GM12878 (cell line): ENCODE measurements at regions not wholly inside any gene's neighbourhood (a gene's known extent, or its start where the extent isn't known, plus 50 kb on each side); places are given as distances from the start of the nearest gene placed in this dataset.
A peak's percentile ranks its signal among the peaks of the same experiment; 100 is the strongest.

Source experiments
- ATAC-seq: fragments of 200-7000 bp; cut with Tn5 transposase; 3 replicates; pipeline ENCODE4 v1.9.1; 2020; ENCODE audit warnings: mild to moderate bottlenecking, moderate library complexity
- BruUV-seq: library from RNA; stranded (reverse); fragments of 400-500 nt; replicated peaks from 2 replicates; lab custom pipeline; 2021; lab: Mats Ljungman, UMichigan
- CTCF ChIA-PET: fragments of 300-600 bp; sonication (Branson Sonifier 250); formaldehyde crosslinking; extraction: SDS; loops from one replicate; lab custom pipeline; 2021; ENCODE audit warnings: inconsistent platforms; lab: Yijun Ruan, JAX
- POLR2A ChIA-PET: fragments of 350-600 bp; formaldehyde crosslinking; extraction: SDS; loops from one replicate; lab custom pipeline; 2021; ENCODE audit warnings: inconsistent platforms; lab: Charles Lee
- RAD21 ChIA-PET: fragments of 300-600 bp; sonication (Branson Sonifier 250); formaldehyde crosslinking; loops from one replicate; lab custom pipeline; 2023; ENCODE audit warnings: antibody characterized with exemption; ENCODE audit not compliant: unreplicated experiment; lab: Charles Lee
- SMC1A ChIA-PET: fragments of 300-600 bp; sonication (Branson Sonifier 250); formaldehyde crosslinking; loops from one replicate; lab custom pipeline; 2023; ENCODE audit not compliant: unreplicated experiment, uncharacterized antibody; lab: Charles Lee
- DNase-seq: peaks from one replicate; pipeline ENCODE4 v3.0.0-alpha.2; 2011; ENCODE audit warnings: low read depth, low spot score
- FAIRE-seq: peaks from 3 replicates; lab custom pipeline; 2011; peaks lifted over from hg19 to GRCh38; lab: Jason Lieb, UNC
- H2AFZ ChIP-seq: 2 replicates; pipeline ENCODE4 v1.6.0; 2011; ENCODE audit warnings: low read depth, low read length, control low read depth; ENCODE audit not compliant: control insufficient read depth
- H3K27ac ChIP-seq: 2 replicates; pipeline ENCODE4 v1.5.1; 2011; ENCODE audit warnings: control low read depth; ENCODE audit not compliant: control insufficient read depth, insufficient read depth
- H3K27me3 ChIP-seq, 2 experiments: replicated peaks in 1 of 2; 2 replicates each; pipeline versions ENCODE4 v1.6.0 to v1.6.1; 2011; ENCODE audit warnings: low read length in 1 of 2; ENCODE audit not compliant: control insufficient read depth in 2 of 2, insufficient read depth in 2 of 2
- H3K36me3 ChIP-seq, 2 experiments: 2 replicates each; pipeline ENCODE4 v1.5.1; 2011; ENCODE audit warnings: low read length in 1 of 2; ENCODE audit not compliant: control insufficient read depth in 2 of 2, insufficient read depth in 2 of 2
- H3K4me1 ChIP-seq: 2 replicates; pipeline ENCODE4 v1.6.1; 2011; ENCODE audit warnings: mild to moderate bottlenecking, low read length, moderate library complexity, mixed read lengths; ENCODE audit not compliant: control insufficient read depth, insufficient read depth
- H3K4me2 ChIP-seq: 2 replicates; pipeline ENCODE4 v1.6.0; 2011; ENCODE audit warnings: control low read depth; ENCODE audit not compliant: control insufficient read depth, insufficient read depth
- H3K4me3 ChIP-seq: fragments of 200-600 bp; sonication (generic); 2 replicates; pipeline ENCODE4 v1.5.1; 2016
- H3K79me2 ChIP-seq: 2 replicates; pipeline ENCODE4 v1.6.0; 2011; ENCODE audit warnings: low read length; ENCODE audit not compliant: control insufficient read depth, insufficient read depth
- H3K9ac ChIP-seq: 2 replicates; pipeline ENCODE4 v1.8.0; 2011; ENCODE audit warnings: low read length, control low read depth, mixed read lengths; ENCODE audit not compliant: control insufficient read depth, insufficient read depth
- H3K9me3 ChIP-seq: replicated peaks from 3 replicates; pipeline ENCODE4 v1.5.1; 2011; ENCODE audit warnings: mild to moderate bottlenecking, low read length; ENCODE audit not compliant: control insufficient read depth, insufficient read depth
- H4K20me1 ChIP-seq: 2 replicates; pipeline ENCODE4 v1.6.0; 2011; ENCODE audit not compliant: control insufficient read depth, insufficient read depth
- BRCA1 ChIP-seq: IDR thresholded peaks from 2 replicates; pipeline ENCODE4 v1.6.1; 2011; ENCODE audit warnings: low read depth, low read length, improper control_type of control experiment
- CHD2 ChIP-seq: IDR thresholded peaks from 2 replicates; pipeline ENCODE4 v1.6.1; 2011; ENCODE audit warnings: low read depth, low read length, improper control_type of control experiment, borderline replicate concordance
- RBBP5 ChIP-seq: fragments of 200-600 bp; sonication (generic); conservative IDR thresholded peaks from 2 replicates; pipeline ENCODE4 v1.6.1; 2016
- WGBS: methylation state at CpG from one replicate; pipeline ENCODE4 v1.1.6; 2016; ENCODE audit warnings: low lambda C conversion rate; ENCODE audit not compliant: insufficient replicate concordance, insufficient coverage; ENCODE audit errors: missing lambda C conversion rate; 5-methylcytosine and 5-hydroxymethylcytosine counted together
- in situ Hi-C: fragments of 300-500 bp; cut with MboI; formaldehyde crosslinking; loops from 9 replicates; pipeline ENCODE4 v1.14.3; 2018; ENCODE audit warnings: mixed read lengths
- intact Hi-C: fragments of 100-400 bp; cut with micrococcal nuclease; formaldehyde crosslinking; loops from one replicate; pipeline ENCODE4 v1.14.2; 2022; ENCODE audit not compliant: unreplicated experiment
- TF ChIP-seq, protein P1 (sequence below): IDR thresholded peaks from 2 replicates; pipeline ENCODE4 v1.6.1; 2011; ENCODE audit warnings: borderline replicate concordance, low read depth, mild to moderate bottlenecking, moderate library complexity, low read length; ENCODE audit not compliant: insufficient read depth, poor library complexity, severe bottlenecking

DNA sequence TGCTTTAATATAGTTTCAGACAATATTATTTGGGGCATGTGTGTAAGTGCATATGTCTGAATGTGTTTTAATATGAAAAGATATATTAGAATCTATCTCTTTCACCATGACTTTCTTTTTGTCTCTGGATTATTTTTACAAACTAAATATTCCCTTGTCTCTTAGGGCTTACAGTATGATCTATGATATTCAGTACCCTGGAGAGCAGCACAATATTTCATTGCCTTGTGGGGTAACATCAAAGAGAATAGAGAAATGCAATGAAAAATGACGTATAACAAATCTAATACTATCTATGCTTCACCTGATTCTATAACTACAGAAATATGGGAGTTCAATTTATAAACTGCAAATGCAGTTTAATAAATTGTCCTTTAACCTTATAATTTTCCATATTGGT lies 2084.5 kb downstream of the MRPL39 start:
- Histone ChIP-seq H3K9ac (no peak overlapping the region), H3K36me3 (no peaks in the 10 kb centered on the region), H3K79me2 (no peaks in the 10 kb centered on the region), H4K20me1 (no peaks in the 10 kb centered on the region), H3K4me2 (no peak overlapping the region), H3K4me3 (no peak overlapping the region), H3K4me1 (no peaks in the 10 kb centered on the region), H3K27me3 (no peaks in the 10 kb centered on the region), H3K27ac (no peak overlapping the region), H2AFZ (no peak overlapping the region), H3K9me3 (no peaks in the 10 kb centered on the region)
- no peak for DNase-seq
- in situ Hi-C loops (no loop called here), intact Hi-C loops (no loop called here)
- ATAC-seq = no peak
- BruUV-seq = no TSS peak
- TF ChIP-seq, protein P1, sequence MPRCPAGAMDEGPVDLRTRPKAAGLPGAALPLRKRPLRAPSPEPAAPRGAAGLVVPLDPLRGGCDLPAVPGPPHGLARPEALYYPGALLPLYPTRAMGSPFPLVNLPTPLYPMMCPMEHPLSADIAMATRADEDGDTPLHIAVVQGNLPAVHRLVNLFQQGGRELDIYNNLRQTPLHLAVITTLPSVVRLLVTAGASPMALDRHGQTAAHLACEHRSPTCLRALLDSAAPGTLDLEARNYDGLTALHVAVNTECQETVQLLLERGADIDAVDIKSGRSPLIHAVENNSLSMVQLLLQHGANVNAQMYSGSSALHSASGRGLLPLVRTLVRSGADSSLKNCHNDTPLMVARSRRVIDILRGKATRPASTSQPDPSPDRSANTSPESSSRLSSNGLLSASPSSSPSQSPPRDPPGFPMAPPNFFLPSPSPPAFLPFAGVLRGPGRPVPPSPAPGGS = no peak
- RAD21 ChIA-PET = no interaction called here
- SMC1A ChIA-PET = no interaction called here
- POLR2A ChIA-PET = no interaction called here
- CTCF ChIA-PET = no interaction called here
- 5% methylated on average over 1 of the region's 1 CpG for WGBS
- FAIRE-seq = no peak

DNA sequence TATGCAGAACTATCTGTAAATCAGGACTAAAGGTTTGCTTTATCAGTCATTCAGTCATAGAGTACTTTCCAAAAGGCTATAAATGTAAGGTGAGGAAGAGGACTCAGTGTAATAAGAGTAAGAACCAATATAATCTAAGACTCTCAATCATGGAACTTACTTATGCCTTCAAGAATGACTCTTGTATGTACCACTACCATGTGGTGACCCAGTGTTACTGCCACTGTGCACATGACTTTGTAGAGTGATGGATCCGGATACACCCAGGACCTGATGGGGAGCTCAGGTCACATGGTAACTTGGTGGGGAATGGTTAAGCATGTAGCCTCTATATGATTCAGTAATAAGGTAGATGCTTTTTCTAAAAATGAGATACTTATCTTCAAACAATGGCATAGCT lies 2099.8 kb downstream of the MRPL39 start:
- Histone ChIP-seq H3K27ac (no peak overlapping the region), H3K79me2 (no peaks in the 10 kb centered on the region), H3K4me2 (no peak overlapping the region), H3K9ac (no peak overlapping the region), H3K4me1 (no peaks in the 10 kb centered on the region), H2AFZ (no peak overlapping the region), H3K36me3 (no peaks in the 10 kb centered on the region), H3K27me3 (no peaks in the 10 kb centered on the region), H4K20me1 (no peaks in the 10 kb centered on the region), H3K9me3 (no peaks in the 10 kb centered on the region), H3K4me3 (no peak overlapping the region)
- FAIRE-seq (no peak), ATAC-seq (0 out of 3 replicates have a peak, but pooled peaks have one; percentile 34), DNase-seq (no peak)
- RAD21 ChIA-PET = no interaction called here
- 89% methylated on average over 1 of the region's 1 CpG for WGBS
- SMC1A ChIA-PET = no interaction called here
- POLR2A ChIA-PET = no interaction called here
- BruUV-seq = no TSS peak
- CTCF ChIA-PET = no interaction called here
- intact Hi-C loops (no loop called here), in situ Hi-C loops (no loop called here)
- TF ChIP-seq RBBP5 (no peak), BRCA1 (no peak), CHD2 (no peak)
